ENCODE measurements at regions not wholly inside any gene's neighbourhood (a gene's known extent, or its start where the extent isn't known, plus 50 kb on each side); places are given as distances from the start of the nearest gene placed in this dataset.

DNA sequence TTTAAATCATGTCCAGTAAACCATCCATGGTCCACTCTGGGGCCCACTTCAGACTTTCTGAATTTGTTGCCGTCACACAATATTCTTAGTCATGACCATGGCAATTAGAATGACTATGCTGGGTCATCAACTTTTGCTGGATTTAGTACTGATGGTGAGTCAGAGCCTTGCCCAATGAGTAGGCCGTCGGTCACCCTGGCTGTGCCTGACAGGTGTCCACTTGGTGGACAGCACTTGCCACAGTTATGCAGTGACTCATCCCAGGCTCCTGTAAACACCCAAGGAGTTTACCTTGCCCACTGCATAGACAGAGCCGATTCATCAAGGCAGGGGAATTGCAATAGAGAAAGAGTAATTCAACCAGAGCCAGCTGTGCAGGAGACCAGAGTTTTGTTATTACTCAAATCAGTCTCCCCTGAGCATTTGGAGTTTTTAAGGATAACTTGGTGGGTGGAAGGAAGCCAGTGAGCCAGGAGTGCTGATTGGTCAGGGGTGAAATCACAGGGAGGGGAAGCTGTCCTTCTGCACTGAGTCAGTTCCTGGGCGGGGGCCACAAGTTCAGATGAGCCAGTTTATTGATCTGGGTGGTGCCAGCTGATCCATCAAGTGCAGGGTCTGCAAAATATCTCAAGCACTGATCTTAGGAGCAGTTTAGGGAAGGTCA is 333.8 kb downstream of the PTPRU start:
- TF ChIP-seq, protein P1, sequence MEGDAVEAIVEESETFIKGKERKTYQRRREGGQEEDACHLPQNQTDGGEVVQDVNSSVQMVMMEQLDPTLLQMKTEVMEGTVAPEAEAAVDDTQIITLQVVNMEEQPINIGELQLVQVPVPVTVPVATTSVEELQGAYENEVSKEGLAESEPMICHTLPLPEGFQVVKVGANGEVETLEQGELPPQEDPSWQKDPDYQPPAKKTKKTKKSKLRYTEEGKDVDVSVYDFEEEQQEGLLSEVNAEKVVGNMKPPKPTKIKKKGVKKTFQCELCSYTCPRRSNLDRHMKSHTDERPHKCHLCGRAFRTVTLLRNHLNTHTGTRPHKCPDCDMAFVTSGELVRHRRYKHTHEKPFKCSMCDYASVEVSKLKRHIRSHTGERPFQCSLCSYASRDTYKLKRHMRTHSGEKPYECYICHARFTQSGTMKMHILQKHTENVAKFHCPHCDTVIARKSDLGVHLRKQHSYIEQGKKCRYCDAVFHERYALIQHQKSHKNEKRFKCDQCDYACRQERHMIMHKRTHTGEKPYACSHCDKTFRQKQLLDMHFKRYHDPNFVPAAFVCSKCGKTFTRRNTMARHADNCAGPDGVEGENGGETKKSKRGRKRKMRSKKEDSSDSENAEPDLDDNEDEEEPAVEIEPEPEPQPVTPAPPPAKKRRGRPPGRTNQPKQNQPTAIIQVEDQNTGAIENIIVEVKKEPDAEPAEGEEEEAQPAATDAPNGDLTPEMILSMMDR (IDR thresholded peaks at IDR 0.05; ENCODE audit: insufficient read depth, missing control alignments), result no peak
- DNase-seq (ENCODE audit: insufficient read length, low spot score), result no peak
- no peak for FAIRE-seq

DNA sequence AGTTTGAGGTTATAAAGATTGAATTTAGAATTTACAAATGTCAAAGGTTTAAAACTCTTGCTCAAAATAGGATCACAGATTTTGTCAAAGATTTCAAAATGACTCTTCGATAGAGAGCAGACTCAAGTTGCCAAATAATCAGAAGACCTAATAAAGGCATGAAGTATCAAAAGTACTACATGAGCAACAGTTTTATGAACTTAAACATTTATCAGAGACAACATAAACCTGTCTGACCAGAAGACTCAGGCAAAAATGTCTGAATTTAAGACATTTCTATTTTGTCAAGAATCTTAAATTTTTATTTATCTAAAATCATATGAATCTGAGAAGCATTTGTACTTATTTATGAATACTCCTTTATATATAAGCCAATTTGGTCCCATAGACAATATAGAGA is 330.9 kb downstream of the PTPRU start:
- FAIRE-seq (no peak), DNase-seq (ENCODE audit: insufficient read length, low spot score) (no peak)
- TF ChIP-seq, protein P1 (IDR thresholded peaks at IDR 0.05; ENCODE audit: insufficient read depth, missing control alignments), result no peak

DNA sequence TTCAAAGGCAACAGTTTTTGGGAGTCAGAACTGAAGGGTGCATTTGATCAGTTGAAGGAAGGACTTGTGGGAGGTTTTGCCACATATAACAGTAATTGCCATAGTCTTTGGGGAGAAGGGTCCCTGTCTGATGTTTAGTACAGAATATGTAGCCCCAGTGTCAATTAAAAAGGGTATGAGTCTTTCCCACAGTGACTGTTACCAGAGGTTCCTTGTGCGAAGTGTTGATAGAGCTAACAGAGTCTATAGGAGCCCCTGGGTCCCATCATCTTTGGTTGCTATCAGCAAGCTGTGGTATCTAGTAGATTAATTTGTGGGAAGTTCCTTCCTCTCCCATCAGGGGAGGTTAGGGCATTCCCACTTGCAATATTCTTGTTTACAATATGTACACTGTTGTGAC is 329.2 kb downstream of the PTPRU start:
- FAIRE-seq (no peak), DNase-seq (ENCODE audit: insufficient read length, low spot score) (no peak)
- TF ChIP-seq, protein P1 (IDR thresholded peaks at IDR 0.05; ENCODE audit: insufficient read depth, missing control alignments), result no peak

DNA sequence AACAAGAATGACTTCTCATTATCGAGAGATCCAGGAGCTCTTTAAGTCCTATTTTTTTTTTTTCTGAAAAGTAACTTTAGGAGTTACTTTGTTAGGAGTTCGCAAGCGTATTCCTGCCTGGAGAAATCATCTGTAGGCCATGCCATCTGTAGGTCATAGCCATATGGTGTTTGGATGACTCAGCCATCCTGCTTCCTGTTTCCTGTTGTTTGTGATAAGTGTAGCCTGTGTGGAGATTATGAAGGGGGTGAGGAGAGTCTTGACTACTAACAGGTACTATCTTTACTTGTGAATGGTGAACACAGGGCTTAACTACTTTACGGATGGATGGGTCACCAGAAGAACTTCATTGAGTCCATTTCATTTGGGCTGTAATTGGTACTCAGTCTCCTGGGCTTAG is 327.2 kb downstream of the PTPRU start:
- no peak for FAIRE-seq
- no peak for DNase-seq (ENCODE audit: insufficient read length, low spot score)

DNA sequence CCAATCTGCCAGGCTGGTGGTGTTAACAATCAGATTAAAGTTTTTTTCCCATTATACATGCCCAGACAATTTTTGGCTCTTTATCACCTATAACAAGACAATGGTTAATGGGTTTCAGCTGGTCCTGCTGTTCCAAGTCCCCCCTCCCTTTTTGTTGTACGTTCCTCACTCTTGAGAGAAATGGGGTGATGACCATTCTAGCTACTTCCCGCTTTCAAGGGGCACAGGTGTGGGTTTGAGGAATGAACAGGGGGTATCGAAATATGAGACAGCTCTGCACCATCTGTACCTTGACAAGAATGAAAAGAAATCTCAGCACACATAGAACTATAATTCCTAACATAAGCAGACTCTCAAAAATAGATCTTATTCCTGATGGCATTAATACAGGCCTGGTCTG is 326.8 kb downstream of the PTPRU start:
- no peak for FAIRE-seq
- TF ChIP-seq, protein P1 (IDR thresholded peaks at IDR 0.05; ENCODE audit: insufficient read depth, missing control alignments), result no peak
- no peak for DNase-seq (ENCODE audit: insufficient read length, low spot score)

More for the DNA sequence above, 327.2 kb downstream of the PTPRU start:
- TF ChIP-seq, protein P1 (IDR thresholded peaks at IDR 0.05; ENCODE audit: insufficient read depth, missing control alignments), result no peak

DNA sequence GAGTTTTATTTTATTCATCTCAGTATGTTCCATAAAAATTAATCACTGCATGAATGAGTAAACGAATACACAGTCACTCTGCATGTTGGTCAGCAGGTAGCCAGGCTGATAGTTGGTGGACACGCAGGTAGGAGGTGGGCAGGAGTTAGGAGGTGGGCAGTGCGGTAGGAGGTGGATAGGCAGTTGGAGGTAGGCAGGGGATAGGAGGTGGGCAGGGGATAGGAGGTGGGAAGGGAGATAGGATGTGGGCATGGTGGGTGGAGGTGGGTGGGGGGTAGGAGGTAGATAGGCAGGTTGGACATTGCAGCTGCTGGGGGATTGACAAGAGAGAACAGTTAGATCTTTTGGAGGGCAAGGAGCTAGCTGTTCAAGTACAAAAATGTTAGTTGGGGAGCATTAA is 322.7 kb downstream of the PTPRU start:
- TF ChIP-seq, protein P1 (IDR thresholded peaks at IDR 0.05; ENCODE audit: insufficient read depth, missing control alignments), result no peak
- DNase-seq (ENCODE audit: insufficient read length, low spot score), result no peak
- FAIRE-seq, result no peak

DNA sequence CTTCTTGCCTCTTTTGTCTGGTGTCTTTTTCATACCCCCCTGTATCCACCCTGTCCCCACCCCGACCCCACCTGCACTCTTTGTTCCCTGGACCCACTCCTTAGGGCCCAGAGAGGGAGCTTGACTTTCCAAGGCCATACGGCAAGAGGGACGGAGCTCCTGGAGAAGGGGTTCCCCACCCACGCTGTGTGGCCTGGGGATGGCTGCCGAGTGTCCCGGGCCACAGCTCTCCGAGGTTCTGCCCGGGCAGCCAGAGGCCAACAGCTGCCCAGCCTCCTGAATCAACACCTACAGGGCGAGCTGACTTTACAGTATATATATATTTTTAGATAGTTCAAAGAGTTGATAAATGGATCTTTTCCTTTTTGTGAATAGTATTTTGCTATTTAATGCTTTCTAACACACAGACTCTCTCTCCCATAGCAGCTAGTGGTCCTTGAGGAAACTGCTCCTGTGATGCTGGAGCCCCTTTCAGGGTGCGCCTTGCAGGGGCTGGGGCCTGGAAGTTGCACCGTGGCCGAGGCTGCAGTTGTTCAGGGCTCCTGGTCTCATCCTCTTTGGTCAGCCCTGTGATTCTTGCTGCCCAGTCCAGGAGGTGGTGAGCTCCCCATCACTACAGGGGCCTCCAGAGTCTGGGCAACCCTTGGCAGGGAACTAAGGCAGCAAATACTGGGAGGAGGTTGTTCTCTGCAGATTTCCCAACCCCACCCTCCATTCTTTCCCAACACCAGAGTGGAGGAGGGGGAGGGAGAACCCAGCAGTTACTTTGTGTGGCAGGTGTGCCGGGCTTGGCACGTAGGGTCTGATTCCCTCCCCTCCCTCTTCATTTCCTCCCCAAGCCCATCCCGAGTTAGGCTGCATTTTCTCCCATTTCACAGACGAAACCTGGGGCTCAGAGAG is 321.6 kb downstream of the PTPRU start:
- FAIRE-seq (no peak), DNase-seq (ENCODE audit: insufficient read length, low spot score) (no peak)
- TF ChIP-seq, protein P1 (IDR thresholded peaks at IDR 0.05; ENCODE audit: insufficient read depth, missing control alignments), result no peak

Data from D721Med (cell line).